GM21786 (cell line): ENCODE measurements at regions not wholly inside any gene's neighbourhood (a gene's known extent, or its start where the extent isn't known, plus 50 kb on each side); places are given as distances from the start of the nearest gene placed in this dataset.
"Not testable (repeated sequence)": the region's sequence is repeated elsewhere in the genome, so short reads cannot be mapped to it uniquely, and the experiment has no call there.

ENCODE experiments used
- ATAC-seq: cut with Tn5 transposase; IDR thresholded peaks from one replicate; pipeline ENCODE4 v1.9.1; 2021; ENCODE audit not compliant: unreplicated experiment

GRCh38 chr21:28385845-28386244, 606.8 kb downstream of the LTN1 start:
- ATAC-seq: no peak

- not testable (repeated sequence) for ATAC-seq
Measured at GRCh38 chr21:28381000-28381745, 611.5 kb downstream of the LTN1 start.

DNA sequence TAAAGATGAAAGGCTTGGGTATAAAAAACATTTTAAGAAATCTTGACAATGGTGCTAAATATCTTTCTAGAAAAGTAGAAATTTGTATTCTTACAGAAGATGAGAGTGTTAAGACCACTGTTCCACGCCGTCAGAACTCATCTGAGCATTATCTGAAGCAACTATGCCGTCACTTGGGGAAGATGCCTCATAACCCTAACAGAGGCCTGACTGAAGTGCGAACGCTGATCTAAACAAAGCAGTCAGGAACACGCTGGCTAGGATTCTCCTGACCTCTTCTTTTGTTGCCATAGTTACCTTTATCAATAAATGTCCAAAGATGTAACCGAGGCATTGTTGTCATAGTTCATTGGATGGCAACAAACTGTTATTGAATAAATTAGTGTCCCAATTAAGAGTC, 612.4 kb downstream of the LTN1 start:
- ATAC-seq: no peak

DNA sequence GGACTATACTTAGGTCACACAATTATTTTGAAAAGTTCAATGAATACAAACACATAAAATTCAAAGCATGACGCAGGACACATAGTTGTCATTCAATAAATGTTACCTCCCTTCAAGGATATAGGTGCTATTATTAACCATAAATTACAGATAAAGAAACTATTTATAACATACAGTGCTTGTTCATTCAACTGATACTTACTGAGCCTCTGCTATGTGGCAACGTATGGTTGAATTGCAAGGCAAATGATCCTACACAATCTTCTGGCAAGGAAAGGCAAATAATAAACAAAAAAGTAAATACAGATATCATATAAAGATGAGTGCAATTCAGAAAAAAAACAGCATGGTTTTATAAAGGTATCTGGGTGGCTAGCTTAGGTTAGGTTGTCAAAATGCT, 614.7 kb downstream of the LTN1 start:
- no peak for ATAC-seq

GRCh38 chr21:28375708-28376385, 616.8 kb downstream of the LTN1 start:
- no peak for ATAC-seq

- ATAC-seq: no peak
Measured at GRCh38 chr21:28374881-28375280, 617.8 kb downstream of the LTN1 start.

DNA sequence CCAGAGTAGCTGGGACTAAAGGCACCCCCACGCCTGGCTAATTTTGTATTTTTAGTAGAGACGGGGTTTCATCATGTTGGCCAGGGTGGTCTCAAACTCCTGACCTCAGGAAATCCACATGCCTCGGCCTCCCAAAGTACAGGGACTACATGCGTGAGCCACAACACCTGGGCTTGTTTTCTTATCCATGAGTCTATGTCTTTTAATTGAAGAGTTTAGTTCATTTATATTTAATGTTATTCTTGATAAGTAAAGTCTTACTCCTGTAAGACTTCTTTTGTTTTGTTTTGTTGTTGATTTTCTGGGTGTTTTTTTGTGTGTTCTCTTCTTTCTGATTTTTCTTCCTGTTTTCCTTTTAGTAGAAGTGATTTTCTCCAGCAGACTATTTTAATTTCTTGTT, 621.0 kb downstream of the LTN1 start:
- no peak for ATAC-seq

DNA sequence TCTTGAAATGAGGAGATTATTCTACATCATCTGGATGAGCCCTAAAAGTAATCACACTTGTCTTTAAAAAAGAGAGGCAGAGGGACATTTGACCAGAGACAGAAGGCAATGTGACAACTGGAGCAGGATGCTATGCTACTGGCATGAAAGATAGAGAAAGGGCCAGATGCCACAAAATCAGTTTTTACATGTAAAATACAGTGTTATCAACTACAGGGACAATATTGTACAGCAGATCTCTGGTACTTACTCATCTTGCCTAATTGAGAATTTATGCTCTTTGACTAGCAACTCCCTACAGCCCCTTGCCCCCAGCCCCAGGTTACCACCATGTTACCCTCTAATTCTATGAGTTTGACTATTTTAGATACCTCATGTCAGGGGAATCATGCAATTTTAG, 633.4 kb downstream of the LTN1 start:
- ATAC-seq: no peak

GRCh38 chr21:28358702-28359101, 634.0 kb downstream of the LTN1 start:
- no peak for ATAC-seq

DNA sequence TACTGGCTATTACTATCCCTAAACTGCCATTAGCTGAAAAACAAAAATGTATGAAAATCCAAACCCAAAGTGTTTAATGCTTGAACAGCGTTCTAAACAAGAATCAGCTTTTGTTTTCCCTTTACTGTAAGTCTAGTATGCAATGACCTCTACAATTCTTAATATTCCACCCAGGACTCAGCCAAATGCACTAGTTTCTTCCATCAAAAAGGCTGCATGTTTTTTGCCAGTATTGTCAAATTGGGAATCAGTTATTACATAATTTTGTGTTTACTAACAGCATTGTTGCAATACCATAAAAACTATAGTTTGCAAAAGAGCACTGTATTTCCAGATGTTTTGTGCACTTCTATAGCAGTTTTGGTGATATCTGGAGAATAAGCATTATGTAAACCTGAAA, 634.5 kb downstream of the LTN1 start:
- no peak for ATAC-seq

GRCh38 chr21:28357743-28358142, 634.9 kb downstream of the LTN1 start:
- ATAC-seq: no peak

- ATAC-seq: no peak
Measured at GRCh38 chr21:28356422-28356821, 636.3 kb downstream of the LTN1 start.

- no peak for ATAC-seq
Measured at GRCh38 chr21:28345934-28346333, 646.7 kb downstream of the LTN1 start.

- no peak for ATAC-seq
Measured at GRCh38 chr21:28344985-28345384, 647.7 kb downstream of the LTN1 start.

DNA sequence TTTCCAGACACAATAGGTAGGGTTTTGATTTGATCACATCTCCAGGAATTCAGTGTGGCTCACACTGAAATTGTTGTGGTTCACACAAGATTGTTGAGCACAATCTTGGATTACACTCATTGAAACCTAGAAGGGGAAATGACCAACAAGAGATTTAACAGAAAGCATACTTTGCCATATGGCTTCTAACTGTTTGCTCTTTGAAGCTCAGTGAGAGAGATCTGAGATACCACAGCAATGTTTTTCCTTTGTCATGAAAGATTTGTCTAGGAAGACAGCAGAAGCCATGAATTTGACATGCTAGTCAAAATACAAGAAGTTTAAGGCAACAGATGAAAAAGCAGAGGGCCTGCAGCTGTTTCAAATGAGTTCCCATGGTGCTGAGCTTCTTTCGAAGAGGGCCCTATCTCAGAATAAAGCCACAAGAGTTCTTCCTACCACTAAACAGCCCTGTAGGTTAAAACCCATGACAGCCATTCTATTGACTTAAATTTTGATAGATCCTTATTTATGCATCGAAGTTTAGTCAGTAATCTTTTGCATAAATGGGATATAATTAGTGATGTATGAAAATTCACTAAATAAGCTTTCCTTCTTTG, 650.4 kb downstream of the LTN1 start:
- ATAC-seq: no peak

DNA sequence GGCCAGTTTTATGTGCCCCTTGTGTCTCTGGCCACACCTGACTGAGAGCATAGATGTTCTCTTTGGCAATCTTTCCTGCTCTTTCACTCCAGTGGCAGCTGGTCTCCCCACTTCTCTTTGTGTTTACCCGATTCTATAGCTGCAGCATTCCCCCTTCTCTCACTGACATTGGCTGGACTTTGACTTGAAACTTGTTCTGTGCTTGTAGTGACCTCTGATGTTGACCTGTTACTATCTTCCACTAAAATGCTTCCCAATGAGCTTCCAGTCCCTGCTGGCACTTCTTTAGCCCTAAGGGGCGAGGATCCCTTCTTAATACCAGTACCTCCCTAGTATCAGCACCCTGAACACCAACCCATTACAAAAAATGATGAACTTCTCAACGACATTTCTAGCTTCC, 653.3 kb downstream of the LTN1 start:
- no peak for ATAC-seq

DNA sequence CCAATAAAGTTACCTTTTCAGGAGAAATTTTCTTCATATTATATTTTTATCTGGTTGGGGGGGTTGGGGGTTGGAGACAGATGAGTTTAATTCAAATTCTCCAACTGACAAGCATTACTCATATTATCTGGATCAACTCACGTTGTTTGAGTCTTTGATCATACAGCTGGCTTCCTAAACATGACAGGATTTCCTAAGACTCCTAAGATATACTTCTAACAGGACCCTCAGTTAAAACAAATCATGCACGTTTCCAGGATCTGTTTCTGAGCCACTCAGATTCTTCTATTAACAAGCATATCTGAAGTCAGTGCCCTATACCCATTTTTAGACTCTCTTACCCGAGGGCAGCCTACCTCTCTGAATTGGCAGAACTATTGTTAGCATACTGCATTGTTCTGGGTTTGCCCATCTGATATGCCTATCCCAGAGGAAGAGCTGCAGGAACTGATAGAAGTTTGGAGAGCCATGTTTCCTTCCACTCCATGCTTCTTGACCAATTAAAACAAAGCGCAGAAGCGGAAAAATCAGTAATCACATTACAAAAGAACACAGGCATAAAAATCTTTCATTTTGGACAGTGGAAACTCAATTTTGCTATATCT, 653.9 kb downstream of the LTN1 start:
- no peak for ATAC-seq

- ATAC-seq: no peak
Measured at GRCh38 chr21:28337315-28337714, 655.4 kb downstream of the LTN1 start.

DNA sequence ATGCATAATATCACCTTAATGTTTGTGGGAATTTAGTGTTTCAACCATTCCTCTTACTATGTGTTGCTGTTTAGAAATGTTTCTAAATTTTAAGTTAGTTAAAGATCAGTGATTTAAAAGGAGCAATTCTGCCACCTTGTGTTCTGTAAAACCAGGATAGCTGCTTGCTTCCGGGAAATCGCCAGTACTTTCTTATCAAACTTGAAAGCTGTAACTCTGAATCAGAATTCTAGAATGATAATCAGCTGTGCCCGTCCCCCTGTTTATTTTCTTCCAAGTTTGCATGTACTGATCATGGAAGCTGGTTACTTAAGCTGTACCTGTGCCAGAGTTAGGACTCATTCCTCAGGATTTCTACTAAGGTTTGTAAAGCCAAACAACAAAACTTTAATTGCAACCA, 656.4 kb downstream of the LTN1 start:
- ATAC-seq: no peak

GRCh38 chr21:28334407-28334806, 658.3 kb downstream of the LTN1 start:
- no peak for ATAC-seq

DNA sequence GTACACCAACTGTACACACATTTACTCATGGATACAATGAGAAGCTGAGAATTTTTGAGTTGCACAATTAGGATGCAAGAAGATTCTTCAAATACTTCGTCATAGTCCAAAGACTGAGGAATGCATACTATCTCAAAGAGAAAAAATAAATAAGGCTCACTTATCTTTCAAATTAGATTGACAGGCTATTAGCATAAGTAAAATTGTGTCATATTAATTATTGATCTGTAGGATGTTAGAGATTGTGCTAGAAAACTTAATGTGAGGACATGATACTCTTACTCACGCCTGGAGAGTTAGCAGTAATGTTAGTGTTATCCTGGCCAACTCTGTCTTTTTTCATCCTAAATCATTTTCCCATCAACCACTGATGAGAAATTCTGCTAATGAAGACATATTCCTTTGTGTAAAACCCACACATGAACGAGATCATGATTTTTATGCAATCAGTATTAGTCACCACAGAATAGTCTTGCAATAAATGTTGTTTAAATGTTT, 659.0 kb downstream of the LTN1 start:
- ATAC-seq: no peak

DNA sequence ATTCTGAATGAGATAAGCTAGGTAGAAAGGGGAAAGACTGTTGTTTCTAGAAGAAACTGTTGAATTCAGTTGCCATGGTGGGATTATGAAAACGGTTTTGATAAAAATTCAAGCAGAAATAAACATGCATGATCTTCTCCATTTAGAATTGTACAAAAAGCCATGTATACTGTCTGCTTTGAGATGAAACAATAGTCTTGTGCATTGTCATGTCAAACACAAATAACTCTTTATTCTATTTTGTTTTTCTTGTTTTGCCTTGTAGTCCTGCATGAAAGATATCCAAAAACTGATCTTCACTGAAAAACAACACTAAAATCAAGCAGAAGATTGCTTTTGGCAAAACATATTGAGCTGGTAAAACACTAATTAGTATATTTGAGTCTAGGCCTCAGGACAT, 659.9 kb downstream of the LTN1 start:
- no peak for ATAC-seq
